DND-41 (cell line): ENCODE measurements at regions not wholly inside any gene's neighbourhood (a gene's known extent, or its start where the extent isn't known, plus 50 kb on each side); places are given as distances from the start of the nearest gene placed in this dataset.

Source experiments
- EZH2 ChIP-seq: IDR thresholded peaks from 3 replicates; pipeline ENCODE4 v1.6.1; 2012; ENCODE audit warnings: borderline replicate concordance, low read depth, mild to moderate bottlenecking, moderate library complexity, low read length, inconsistent platforms; ENCODE audit not compliant: severe bottlenecking
- TF ChIP-seq, protein P1 (sequence below): IDR thresholded peaks from 2 replicates; pipeline ENCODE4 v1.5.1; 2012; ENCODE audit warnings: borderline replicate concordance, low read length, moderate library complexity, mild to moderate bottlenecking; ENCODE audit not compliant: poor library complexity, severe bottlenecking; ENCODE audit errors: extremely low read depth

DNA sequence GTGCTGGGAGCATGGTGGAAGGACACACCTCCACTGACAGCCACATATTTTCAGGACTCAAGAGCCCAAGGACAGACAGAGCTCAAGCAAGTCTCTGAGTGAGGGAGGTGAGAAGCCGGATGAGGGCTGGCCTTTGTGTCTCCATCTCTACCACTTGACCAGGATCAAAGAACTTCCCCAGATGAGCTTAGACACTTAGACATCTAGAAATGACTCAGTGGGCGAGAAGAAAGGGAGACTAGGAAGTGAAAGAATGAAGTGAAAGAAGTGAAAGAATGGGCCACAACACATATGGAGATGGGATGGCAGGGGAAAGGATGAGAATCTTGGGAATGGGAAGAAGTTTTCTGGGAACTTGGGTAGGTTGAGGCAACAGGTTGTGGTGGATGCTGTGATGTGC, 274.9 kb upstream of the CCL2 start:
- no peak for TF ChIP-seq EZH2
- TF ChIP-seq, protein P1, sequence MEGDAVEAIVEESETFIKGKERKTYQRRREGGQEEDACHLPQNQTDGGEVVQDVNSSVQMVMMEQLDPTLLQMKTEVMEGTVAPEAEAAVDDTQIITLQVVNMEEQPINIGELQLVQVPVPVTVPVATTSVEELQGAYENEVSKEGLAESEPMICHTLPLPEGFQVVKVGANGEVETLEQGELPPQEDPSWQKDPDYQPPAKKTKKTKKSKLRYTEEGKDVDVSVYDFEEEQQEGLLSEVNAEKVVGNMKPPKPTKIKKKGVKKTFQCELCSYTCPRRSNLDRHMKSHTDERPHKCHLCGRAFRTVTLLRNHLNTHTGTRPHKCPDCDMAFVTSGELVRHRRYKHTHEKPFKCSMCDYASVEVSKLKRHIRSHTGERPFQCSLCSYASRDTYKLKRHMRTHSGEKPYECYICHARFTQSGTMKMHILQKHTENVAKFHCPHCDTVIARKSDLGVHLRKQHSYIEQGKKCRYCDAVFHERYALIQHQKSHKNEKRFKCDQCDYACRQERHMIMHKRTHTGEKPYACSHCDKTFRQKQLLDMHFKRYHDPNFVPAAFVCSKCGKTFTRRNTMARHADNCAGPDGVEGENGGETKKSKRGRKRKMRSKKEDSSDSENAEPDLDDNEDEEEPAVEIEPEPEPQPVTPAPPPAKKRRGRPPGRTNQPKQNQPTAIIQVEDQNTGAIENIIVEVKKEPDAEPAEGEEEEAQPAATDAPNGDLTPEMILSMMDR: no peak
